ENCODE measurements at regions not wholly inside any gene's neighbourhood (a gene's known extent, or its start where the extent isn't known, plus 50 kb on each side); places are given as distances from the start of the nearest gene placed in this dataset.

- TF ChIP-seq CTCF (IDR thresholded peaks at IDR 0.05): no peak
- TF ChIP-seq POLR2AphosphoS5 (IDR thresholded peaks at IDR 0.05): no peak
- no peak for TF ChIP-seq POLR2A (IDR thresholded peaks at IDR 0.05)
- no peak for TF ChIP-seq EP300 (IDR thresholded peaks at IDR 0.05; ENCODE audit: low read depth)
Observed at GRCh38 chr5:121325930-121326329, 525.8 kb upstream of the FTMT start.

All from transverse colon (tissue), 4 donors.